ENCODE measurements at regions not wholly inside any gene's neighbourhood (a gene's known extent, or its start where the extent isn't known, plus 50 kb on each side); places are given as distances from the start of the nearest gene placed in this dataset.

- TF ChIP-seq CTCF (optimal IDR thresholded peaks at IDR 0.05 in 1 of 3, IDR thresholded peaks at IDR 0.05 in 1 of 3, conservative IDR thresholded peaks at IDR 0.05 in 1 of 3; ENCODE audit: extremely low read depth in 1 of 3, insufficient read depth in 2 of 3, low read length in 3 of 3) (no peak), EZH2 (IDR thresholded peaks at IDR 0.05; ENCODE audit: low read length) (no peak)
Observed at GRCh38 chr9:90408659-90409058, 234.0 kb downstream of the DIRAS2 start.

Measured in keratinocyte (primary cell).